Endothelial cell (in vitro differentiated cells): ENCODE measurements at regions not wholly inside any gene's neighbourhood (a gene's known extent, or its start where the extent isn't known, plus 50 kb on each side); places are given as distances from the start of the nearest gene placed in this dataset.

Source experiments
- DNase-seq: peaks from one replicate; pipeline ENCODE4 v3.0.0; 2021; ENCODE audit warnings: low spot score
- H3K27ac Mint-ChIP-seq: one replicate; pipeline ENCODE4 v1.8.0; 2021; ENCODE audit warnings: mixed read lengths, inconsistent platforms; ENCODE audit not compliant: unreplicated experiment
- H3K27me3 Mint-ChIP-seq: one replicate; pipeline ENCODE4 v1.8.0; 2021; ENCODE audit warnings: mild to moderate bottlenecking, moderate library complexity, mixed read lengths, inconsistent platforms; ENCODE audit not compliant: unreplicated experiment
- H3K36me3 Mint-ChIP-seq: one replicate; pipeline ENCODE4 v1.8.0; 2021; ENCODE audit warnings: mild to moderate bottlenecking, low read depth, mixed read lengths, inconsistent platforms; ENCODE audit not compliant: unreplicated experiment
- H3K4me1 Mint-ChIP-seq: one replicate; pipeline ENCODE4 v1.8.0; 2021; ENCODE audit warnings: mild to moderate bottlenecking, mixed read lengths, inconsistent platforms; ENCODE audit not compliant: unreplicated experiment
- H3K4me3 Mint-ChIP-seq: one replicate; pipeline ENCODE4 v1.8.0; 2021; ENCODE audit warnings: mild to moderate bottlenecking, mixed read lengths, inconsistent platforms; ENCODE audit not compliant: unreplicated experiment
- H3K9me3 Mint-ChIP-seq: one replicate; pipeline ENCODE4 v1.8.0; 2021; ENCODE audit warnings: mixed read lengths, inconsistent platforms; ENCODE audit not compliant: unreplicated experiment
- CTCF ChIP-seq: fragments of 200-600 bp; sonication (generic); IDR thresholded peaks from one replicate; pipeline ENCODE4 v1.5.0; 2021; ENCODE audit warnings: antibody characterized with exemption; ENCODE audit not compliant: unreplicated experiment

- Mint-ChIP-seq H3K36me3 (no peaks in the 10 kb centered on the region), H3K27ac (no peak overlapping the region), H3K4me3 (no peak overlapping the region), H3K27me3 (peaks cover 9% of the 10 kb centered on the region), H3K4me1 (peaks cover 35% of the 10 kb centered on the region), H3K9me3 (no peaks in the 10 kb centered on the region)
- DNase-seq = no peak
- TF ChIP-seq CTCF = no peak
These were observed 60.3 kb upstream of the DLK1 start for GRCh38 chr14:100666403-100666802.

- peaks cover 9% of the 10 kb centered on the region for H3K27me3 Mint-ChIP-seq
- no peaks in the 10 kb centered on the region for H3K36me3 Mint-ChIP-seq
- no peak overlapping the region for H3K27ac Mint-ChIP-seq
- TF ChIP-seq CTCF = no peak
- DNase-seq = no peak
- no peak overlapping the region for H3K4me3 Mint-ChIP-seq
- H3K9me3 Mint-ChIP-seq = no peaks in the 10 kb centered on the region
- peaks cover 35% of the 10 kb centered on the region for H3K4me1 Mint-ChIP-seq
These were observed 59.8 kb upstream of the DLK1 start for GRCh38 chr14:100666851-100667250.

- no peak for TF ChIP-seq CTCF
- H3K27me3 Mint-ChIP-seq = peaks cover 9% of the 10 kb centered on the region
- H3K27ac Mint-ChIP-seq = no peak overlapping the region
- H3K4me1 Mint-ChIP-seq = peaks cover 36% of the 10 kb centered on the region
- no peak for DNase-seq
- H3K36me3 Mint-ChIP-seq = no peaks in the 10 kb centered on the region
- H3K9me3 Mint-ChIP-seq = no peaks in the 10 kb centered on the region
- no peak overlapping the region for H3K4me3 Mint-ChIP-seq
These were observed 59.0 kb upstream of the DLK1 start for GRCh38 chr14:100667656-100668055.

GRCh38 chr14:100668352-100668751 lies 58.3 kb upstream of the DLK1 start:
- Mint-ChIP-seq H3K4me1 (peaks cover 39% of the 10 kb centered on the region), H3K36me3 (no peaks in the 10 kb centered on the region), H3K9me3 (no peaks in the 10 kb centered on the region), H3K27me3 (peaks cover 12% of the 10 kb centered on the region), H3K4me3 (no peak overlapping the region), H3K27ac (no peak overlapping the region)
- no peak for TF ChIP-seq CTCF
- no peak for DNase-seq

- H3K27ac Mint-ChIP-seq = no peak overlapping the region
- H3K4me1 Mint-ChIP-seq = peaks cover 45% of the 10 kb centered on the region
- H3K9me3 Mint-ChIP-seq = no peaks in the 10 kb centered on the region
- H3K36me3 Mint-ChIP-seq = no peaks in the 10 kb centered on the region
- no peak for DNase-seq
- H3K4me3 Mint-ChIP-seq = no peak overlapping the region
- peaks cover 17% of the 10 kb centered on the region for H3K27me3 Mint-ChIP-seq
- TF ChIP-seq CTCF = no peak
These were observed 57.7 kb upstream of the DLK1 start for GRCh38 chr14:100669011-100669412.
